AG09309 (cell line): ENCODE measurements at regions not wholly inside any gene's neighbourhood (a gene's known extent, or its start where the extent isn't known, plus 50 kb on each side); places are given as distances from the start of the nearest gene placed in this dataset.
"Not testable (repeated sequence)": the region's sequence is repeated elsewhere in the genome, so short reads cannot be mapped to it uniquely, and the experiment has no call there.

Source experiments
- DNase-seq: peaks from one replicate; pipeline ENCODE4 v3.0.0-alpha.2; 2010; ENCODE audit warnings: low read depth
- H3K4me3 ChIP-seq: 2 replicates; pipeline ENCODE4 v1.5.1; 2011; ENCODE audit warnings: mild to moderate bottlenecking, low read depth, low read length, moderate library complexity; ENCODE audit not compliant: control insufficient read depth
- TF ChIP-seq, protein P1 (sequence below): IDR thresholded peaks from 2 replicates; pipeline ENCODE4 v1.5.1; 2011; ENCODE audit warnings: mild to moderate bottlenecking, low read depth, low read length, inconsistent platforms; ENCODE audit not compliant: insufficient read depth, control insufficient read depth; ENCODE audit errors: missing control alignments

DNA sequence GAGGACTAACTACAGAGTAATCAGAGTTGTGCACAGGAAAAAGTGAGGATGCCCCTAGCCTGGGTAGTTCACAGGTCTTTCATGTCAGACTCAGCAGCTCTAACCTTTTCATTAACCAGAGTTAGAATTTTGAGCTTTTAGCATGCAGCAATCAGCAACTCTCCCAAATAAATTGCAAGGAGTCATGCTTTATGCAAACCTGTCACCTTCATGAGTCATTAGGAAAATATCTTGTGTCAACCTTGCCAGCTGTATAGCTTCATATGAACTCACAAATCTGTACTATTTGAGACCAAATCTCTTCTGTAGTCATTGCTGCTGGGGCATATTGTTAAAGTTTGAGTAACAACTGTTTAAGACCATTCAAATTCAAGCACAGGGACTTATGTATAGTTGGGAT lies 382.3 kb upstream of the NT5C1B start:
- no peak for DNase-seq
- TF ChIP-seq, protein P1, sequence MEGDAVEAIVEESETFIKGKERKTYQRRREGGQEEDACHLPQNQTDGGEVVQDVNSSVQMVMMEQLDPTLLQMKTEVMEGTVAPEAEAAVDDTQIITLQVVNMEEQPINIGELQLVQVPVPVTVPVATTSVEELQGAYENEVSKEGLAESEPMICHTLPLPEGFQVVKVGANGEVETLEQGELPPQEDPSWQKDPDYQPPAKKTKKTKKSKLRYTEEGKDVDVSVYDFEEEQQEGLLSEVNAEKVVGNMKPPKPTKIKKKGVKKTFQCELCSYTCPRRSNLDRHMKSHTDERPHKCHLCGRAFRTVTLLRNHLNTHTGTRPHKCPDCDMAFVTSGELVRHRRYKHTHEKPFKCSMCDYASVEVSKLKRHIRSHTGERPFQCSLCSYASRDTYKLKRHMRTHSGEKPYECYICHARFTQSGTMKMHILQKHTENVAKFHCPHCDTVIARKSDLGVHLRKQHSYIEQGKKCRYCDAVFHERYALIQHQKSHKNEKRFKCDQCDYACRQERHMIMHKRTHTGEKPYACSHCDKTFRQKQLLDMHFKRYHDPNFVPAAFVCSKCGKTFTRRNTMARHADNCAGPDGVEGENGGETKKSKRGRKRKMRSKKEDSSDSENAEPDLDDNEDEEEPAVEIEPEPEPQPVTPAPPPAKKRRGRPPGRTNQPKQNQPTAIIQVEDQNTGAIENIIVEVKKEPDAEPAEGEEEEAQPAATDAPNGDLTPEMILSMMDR = no peak
- no peak overlapping the region for H3K4me3 ChIP-seq

DNA sequence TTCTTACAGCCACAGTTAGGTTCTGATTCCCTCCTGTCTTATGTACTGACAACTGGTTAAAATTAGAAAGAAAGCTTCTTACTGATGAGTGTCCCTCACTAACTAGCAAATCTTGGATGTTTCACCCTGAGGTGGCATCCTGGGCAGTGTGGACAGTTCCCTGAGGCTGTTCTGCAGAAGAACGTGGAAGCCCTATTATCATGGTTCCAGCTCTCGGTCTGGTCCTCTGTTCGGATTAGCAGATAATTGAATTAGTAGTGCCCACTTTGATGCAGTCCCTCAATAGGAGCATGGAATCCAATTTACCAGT lies 381.7 kb upstream of the NT5C1B start:
- no peak for DNase-seq
- H3K4me3 ChIP-seq = no peak overlapping the region
- TF ChIP-seq, protein P1 = no peak

DNA sequence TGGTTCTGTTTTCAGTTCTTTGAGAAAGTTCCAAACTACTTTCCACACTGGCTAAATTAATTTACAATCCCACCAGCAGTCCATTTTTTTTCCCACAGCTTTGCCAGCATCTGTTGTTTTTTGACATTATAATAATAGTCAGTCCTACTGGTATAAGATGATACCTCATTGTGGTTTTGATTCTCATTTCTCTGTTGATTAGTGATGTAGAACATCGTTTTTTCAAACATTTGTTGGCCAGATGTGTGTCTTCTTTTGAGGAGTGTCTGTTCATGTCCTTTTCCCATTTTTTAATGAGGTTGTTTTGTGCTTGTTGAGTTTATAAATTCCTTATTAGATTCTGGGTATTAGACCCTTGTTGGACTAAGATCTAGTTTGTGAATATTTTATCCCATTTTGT lies 376.8 kb upstream of the NT5C1B start:
- TF ChIP-seq, protein P1 = no peak
- no peak for DNase-seq
- no peak overlapping the region for H3K4me3 ChIP-seq

DNA sequence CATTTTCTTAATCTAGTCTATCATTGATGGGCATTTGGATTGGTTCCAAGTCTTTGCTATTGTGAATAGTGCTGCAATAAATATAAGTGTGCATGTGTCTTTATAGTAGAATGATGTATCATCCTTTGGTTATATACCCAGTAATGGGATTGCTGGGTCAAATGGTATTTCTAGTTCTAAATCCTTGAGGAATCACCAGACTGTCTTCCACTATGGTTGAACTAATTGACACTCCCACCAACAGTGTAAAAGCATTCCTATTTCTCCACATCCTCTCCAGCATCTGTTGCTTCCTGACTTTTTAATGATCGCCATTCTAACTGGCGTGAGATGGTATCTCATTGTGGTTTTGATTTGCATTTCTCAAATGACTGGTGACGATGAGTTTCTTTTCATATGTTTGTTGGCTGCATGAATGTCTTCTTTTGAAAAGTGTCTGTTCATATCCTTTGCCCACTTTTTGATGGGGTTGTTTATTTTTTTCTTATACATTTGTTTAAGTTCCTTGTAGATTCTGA lies 374.4 kb upstream of the NT5C1B start:
- not testable (repeated sequence) for H3K4me3 ChIP-seq, DNase-seq

DNA sequence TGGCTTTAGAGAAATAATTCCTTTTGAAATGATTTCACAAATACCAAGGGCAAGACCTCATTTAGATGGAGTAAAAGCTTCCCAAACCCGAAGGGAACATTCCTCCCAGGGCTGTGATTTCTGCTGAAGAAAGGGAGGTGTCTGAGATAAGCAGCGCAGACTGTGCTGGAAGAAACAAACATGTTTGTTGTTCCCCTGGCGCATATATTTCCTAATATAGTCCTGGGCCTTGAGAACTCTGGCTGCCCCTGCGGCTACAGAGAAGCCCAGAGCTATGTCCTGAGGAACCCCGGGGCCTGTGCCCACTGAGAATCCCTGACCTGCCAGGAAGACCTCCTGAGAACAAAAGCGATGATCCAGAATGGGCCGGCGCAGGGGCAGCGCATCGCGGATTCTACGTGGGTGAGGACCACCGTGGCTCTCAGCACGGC lies 372.6 kb upstream of the NT5C1B start:
- no peak overlapping the region for H3K4me3 ChIP-seq
- TF ChIP-seq, protein P1 = no peak
- DNase-seq = no peak

DNA sequence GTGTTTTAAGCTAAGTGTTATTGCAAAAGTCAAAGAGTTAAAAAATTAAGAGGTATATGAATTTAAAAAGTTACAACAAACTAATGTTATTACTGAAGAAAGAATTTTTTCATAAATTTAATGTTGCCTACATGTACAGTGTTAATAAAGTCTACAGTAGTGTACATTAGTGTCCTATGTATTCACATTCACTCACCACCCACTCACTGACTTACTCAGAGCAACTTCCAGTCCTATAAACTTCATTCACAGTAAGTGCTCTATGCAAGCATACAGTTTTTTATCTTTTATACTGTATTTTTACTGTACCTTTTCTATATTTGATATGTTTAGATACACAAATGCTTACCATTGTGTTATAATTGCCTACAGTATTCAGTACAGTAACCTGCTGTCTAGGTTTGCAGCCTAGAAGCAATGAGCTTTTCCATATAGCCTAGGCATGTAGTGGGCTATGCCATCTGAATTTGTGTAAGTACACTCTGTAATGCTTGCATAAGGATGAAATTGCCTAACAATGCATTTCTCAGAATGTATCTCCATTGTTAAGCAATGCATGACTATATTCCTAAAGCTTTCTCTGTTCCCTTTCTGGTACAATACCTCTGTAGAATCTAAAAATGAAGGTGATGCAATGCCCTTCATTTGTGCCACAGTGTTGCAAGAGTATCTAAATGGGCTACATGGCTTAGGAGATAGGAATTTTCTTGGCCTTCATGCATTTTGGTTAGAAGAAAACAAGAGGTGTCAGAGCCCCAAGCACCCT lies 370.8 kb upstream of the NT5C1B start:
- DNase-seq = peak; percentile 63
- no peak overlapping the region for H3K4me3 ChIP-seq
- TF ChIP-seq, protein P1 = no peak

DNA sequence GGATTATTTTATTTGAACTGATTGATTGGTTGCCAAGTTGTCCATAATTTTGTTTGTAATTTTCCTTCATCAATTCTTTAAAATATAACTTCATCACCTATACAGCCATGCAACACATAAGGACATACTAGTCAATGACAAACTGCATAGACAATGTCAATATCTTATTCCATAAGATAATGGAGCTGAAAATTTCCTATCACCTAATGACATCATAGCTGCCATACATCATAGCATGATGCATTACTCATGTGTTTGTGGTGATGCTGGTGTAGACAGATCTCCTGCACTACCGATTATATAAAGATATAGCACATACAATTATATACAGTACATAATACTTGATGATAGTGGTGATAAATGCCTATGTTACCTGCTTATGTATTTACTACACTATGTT lies 369.8 kb upstream of the NT5C1B start:
- DNase-seq = no peak
- TF ChIP-seq, protein P1 = no peak
- no peak overlapping the region for H3K4me3 ChIP-seq
